KMS-11 (cell line): ENCODE measurements at regions not wholly inside any gene's neighbourhood (a gene's known extent, or its start where the extent isn't known, plus 50 kb on each side); places are given as distances from the start of the nearest gene placed in this dataset.

ENCODE experiments used
- H2AFZ ChIP-seq: fragments of 200-600 bp; sonication (generic); 2 replicates; pipeline ENCODE4 v1.6.1; 2016; ENCODE audit warnings: antibody characterized with exemption, mixed run types, low read depth
- H3K27ac ChIP-seq: fragments of 200-600 bp; sonication (generic); 2 replicates; pipeline ENCODE4 v1.6.1; 2016; ENCODE audit warnings: mild to moderate bottlenecking, mixed run types
- H3K27me3 ChIP-seq: fragments of 200-600 bp; sonication (generic); 2 replicates; pipeline ENCODE4 v1.6.1; 2017; ENCODE audit warnings: mild to moderate bottlenecking, low read depth, mixed run types, moderate library complexity; ENCODE audit not compliant: insufficient read depth
- H3K36me3 ChIP-seq: fragments of 200-600 bp; sonication (generic); 2 replicates; pipeline ENCODE4 v1.6.1; 2017; ENCODE audit warnings: mild to moderate bottlenecking, mixed run types; ENCODE audit not compliant: insufficient read depth
- H3K4me1 ChIP-seq: fragments of 200-600 bp; sonication (generic); 2 replicates; pipeline ENCODE4 v1.6.1; 2016; ENCODE audit warnings: mild to moderate bottlenecking, low read depth, mixed run types; ENCODE audit not compliant: poor library complexity, severe bottlenecking
- H3K4me2 ChIP-seq: fragments of 200-600 bp; sonication (generic); 2 replicates; pipeline ENCODE4 v1.7.0; 2016; ENCODE audit warnings: mild to moderate bottlenecking, mixed run types
- H3K4me3 ChIP-seq: fragments of 200-600 bp; sonication (generic); IDR thresholded peaks from 2 replicates; pipeline ENCODE4 v1.6.1; 2017; ENCODE audit warnings: low read depth, low read length, mixed read lengths; ENCODE audit not compliant: insufficient read depth
- H3K79me2 ChIP-seq: fragments of 200-600 bp; sonication (generic); 2 replicates; pipeline ENCODE4 v1.6.1; 2016; ENCODE audit warnings: low read depth, mixed run types; ENCODE audit not compliant: insufficient read depth
- H3K9ac ChIP-seq: fragments of 200-600 bp; sonication (generic); 2 replicates; pipeline ENCODE4 v1.6.1; 2016; ENCODE audit warnings: mild to moderate bottlenecking, mixed run types
- H4K20me1 ChIP-seq: fragments of 200-600 bp; sonication (generic); 2 replicates; pipeline ENCODE4 v1.6.1; 2016; ENCODE audit warnings: mild to moderate bottlenecking, mixed run types; ENCODE audit not compliant: insufficient read depth
- CTCF ChIP-seq: fragments of 200-600 bp; sonication (generic); conservative IDR thresholded peaks from 2 replicates; pipeline ENCODE4 v1.6.1; 2017; ENCODE audit warnings: low read depth, mild to moderate bottlenecking, antibody characterized with exemption, low read length, moderate library complexity, mixed read lengths

- Histone ChIP-seq H3K27me3 (no peaks in the 10 kb centered on the region), H3K79me2 (no peaks in the 10 kb centered on the region), H4K20me1 (no peaks in the 10 kb centered on the region), H2AFZ (no peak overlapping the region), H3K36me3 (no peaks in the 10 kb centered on the region), H3K4me2 (no peak overlapping the region), H3K27ac (no peak overlapping the region), H3K4me3 (no peak overlapping the region), H3K4me1 (no peaks in the 10 kb centered on the region), H3K9ac (no peak overlapping the region)
- TF ChIP-seq CTCF: no peak
These were observed 631.4 kb upstream of the LUZP2 start for GRCh38 chr11:23865341-23865975.

GRCh38 chr11:23866641-23867040 lies 630.2 kb upstream of the LUZP2 start:
- no peaks in the 10 kb centered on the region for H3K4me1 ChIP-seq
- no peaks in the 10 kb centered on the region for H3K27me3 ChIP-seq
- H3K4me3 ChIP-seq: no peak overlapping the region
- TF ChIP-seq CTCF: no peak
- H3K4me2 ChIP-seq: no peak overlapping the region
- no peak overlapping the region for H3K27ac ChIP-seq
- H3K9ac ChIP-seq: no peak overlapping the region
- H4K20me1 ChIP-seq: no peaks in the 10 kb centered on the region
- no peak overlapping the region for H2AFZ ChIP-seq
- H3K36me3 ChIP-seq: no peaks in the 10 kb centered on the region
- no peaks in the 10 kb centered on the region for H3K79me2 ChIP-seq

- TF ChIP-seq CTCF: no peak
- Histone ChIP-seq H3K4me2 (no peak overlapping the region), H3K79me2 (no peaks in the 10 kb centered on the region), H2AFZ (no peak overlapping the region), H3K4me3 (no peak overlapping the region), H3K9ac (no peak overlapping the region), H3K27ac (no peak overlapping the region), H3K4me1 (no peaks in the 10 kb centered on the region), H4K20me1 (no peaks in the 10 kb centered on the region), H3K36me3 (no peaks in the 10 kb centered on the region), H3K27me3 (no peaks in the 10 kb centered on the region)
These were observed 627.2 kb upstream of the LUZP2 start for GRCh38 chr11:23869671-23870070.

- no peaks in the 10 kb centered on the region for H3K4me1 ChIP-seq
- H2AFZ ChIP-seq: no peak overlapping the region
- H3K79me2 ChIP-seq: no peaks in the 10 kb centered on the region
- TF ChIP-seq CTCF: no peak
- H3K4me2 ChIP-seq: no peak overlapping the region
- no peaks in the 10 kb centered on the region for H3K36me3 ChIP-seq
- no peak overlapping the region for H3K9ac ChIP-seq
- no peaks in the 10 kb centered on the region for H3K27me3 ChIP-seq
- H4K20me1 ChIP-seq: no peaks in the 10 kb centered on the region
- no peak overlapping the region for H3K4me3 ChIP-seq
- no peak overlapping the region for H3K27ac ChIP-seq
These were observed 623.4 kb upstream of the LUZP2 start for GRCh38 chr11:23873406-23873805.
